GM23248 (cell line): ENCODE measurements at regions not wholly inside any gene's neighbourhood (a gene's known extent, or its start where the extent isn't known, plus 50 kb on each side); places are given as distances from the start of the nearest gene placed in this dataset.

ENCODE experiments used
- DNase-seq: peaks from one replicate; pipeline ENCODE4 v3.0.0-alpha.2; 2015
- H2AFZ ChIP-seq: fragments of 200-600 bp; sonication (generic); 2 replicates; pipeline ENCODE4 v1.6.1; 2016; ENCODE audit warnings: antibody characterized with exemption
- H3F3A ChIP-seq: fragments of 200-600 bp; sonication (generic); 2 replicates; pipeline ENCODE4 v1.6.1; 2016; ENCODE audit warnings: mild to moderate bottlenecking, antibody characterized with exemption, mixed run types; ENCODE audit not compliant: insufficient read depth
- H3K27ac ChIP-seq: fragments of 200-600 bp; sonication (generic); 2 replicates; pipeline ENCODE4 v1.5.1; 2016; ENCODE audit warnings: mild to moderate bottlenecking
- H3K27me3 ChIP-seq: fragments of 200-600 bp; sonication (generic); replicated peaks from 2 replicates; pipeline ENCODE4 v1.6.1; 2016; ENCODE audit warnings: mild to moderate bottlenecking; ENCODE audit not compliant: insufficient read depth
- H3K36me3 ChIP-seq: fragments of 200-600 bp; sonication (generic); 2 replicates; pipeline ENCODE4 v1.6.1; 2016; ENCODE audit warnings: low read depth, mild to moderate bottlenecking
- H3K4me1 ChIP-seq: fragments of 200-600 bp; sonication (generic); 2 replicates; pipeline ENCODE4 v1.6.1; 2016; ENCODE audit warnings: mild to moderate bottlenecking; ENCODE audit not compliant: insufficient read depth
- H3K4me2 ChIP-seq: fragments of 200-600 bp; sonication (generic); one replicate; pipeline ENCODE4 v1.6.1; 2016; ENCODE audit warnings: mild to moderate bottlenecking; ENCODE audit not compliant: unreplicated experiment
- H3K4me3 ChIP-seq: fragments of 200-600 bp; sonication (generic); 2 replicates; pipeline ENCODE4 v1.5.1; 2016; ENCODE audit warnings: mild to moderate bottlenecking
- H3K79me2 ChIP-seq: fragments of 200-600 bp; sonication (generic); 2 replicates; pipeline ENCODE4 v1.6.1; 2016; ENCODE audit warnings: mild to moderate bottlenecking; ENCODE audit not compliant: insufficient read depth
- H3K9ac ChIP-seq: fragments of 200-600 bp; sonication (generic); 2 replicates; pipeline ENCODE4 v1.6.1; 2016; ENCODE audit warnings: mild to moderate bottlenecking
- H3K9me2 ChIP-seq: fragments of 200-600 bp; sonication (generic); 2 replicates; pipeline ENCODE4 v1.6.1; 2016; ENCODE audit warnings: mixed run types, mild to moderate bottlenecking, moderate library complexity; ENCODE audit not compliant: insufficient read depth
- H3K9me3 ChIP-seq: fragments of 200-600 bp; sonication (generic); one replicate; pipeline ENCODE4 v1.6.1; 2017; ENCODE audit warnings: low read depth
- H4K20me1 ChIP-seq: fragments of 200-600 bp; sonication (generic); 2 replicates; pipeline ENCODE4 v1.6.0; 2016; ENCODE audit not compliant: insufficient read depth
- EZH2 ChIP-seq: fragments of 200-600 bp; sonication (generic); IDR thresholded peaks from 2 replicates; pipeline ENCODE4 v1.6.1; 2018; ENCODE audit warnings: antibody characterized with exemption, mild to moderate bottlenecking; ENCODE audit not compliant: insufficient read depth, poor library complexity, severe bottlenecking
- EZH2phosphoT487 ChIP-seq: fragments of 200-600 bp; sonication (generic); IDR thresholded peaks from 2 replicates; pipeline ENCODE4 v1.6.1; 2018; ENCODE audit warnings: antibody characterized with exemption, moderate library complexity, mild to moderate bottlenecking, low read depth; ENCODE audit not compliant: insufficient read depth
- WGBS, 2 experiments: methylation state at CpG; one replicate each; pipeline ENCODE4 v1.1.6; 2015 to 2017; ENCODE audit warnings: low lambda C conversion rate in 2 of 2, low coverage in 1 of 2; ENCODE audit errors: missing lambda C conversion rate in 2 of 2; 5-methylcytosine and 5-hydroxymethylcytosine counted together
- in situ Hi-C: fragments of 300-500 bp; cut with MboI; formaldehyde crosslinking; loops from 2 replicates; pipeline ENCODE4 v1.15.0; 2020

- no peaks in the 10 kb centered on the region for H3F3A ChIP-seq
- no peak overlapping the region for H3K4me3 ChIP-seq
- WGBS, 2 experiments = 66 to 68% methylated on average over 4 of the region's 4 CpGs
- peak; percentile 18 for DNase-seq
- no peaks in the 10 kb centered on the region; the same call in 1 of the 2 replicates for H3K4me1 ChIP-seq
- no peak for TF ChIP-seq EZH2
- no peak for TF ChIP-seq EZH2phosphoT487
- H3K9me3 ChIP-seq = no peaks in the 10 kb centered on the region
- no peak overlapping the region for H2AFZ ChIP-seq
- in situ Hi-C loops = no loop called here
- no peak overlapping the region for H3K27ac ChIP-seq
- H3K27me3 ChIP-seq = no peaks in the 10 kb centered on the region
- no peak overlapping the region for H3K4me2 ChIP-seq
- no peaks in the 10 kb centered on the region for H4K20me1 ChIP-seq
- no peak overlapping the region for H3K9ac ChIP-seq
- no peaks in the 10 kb centered on the region; the same call in 1 of the 2 replicates for H3K9me2 ChIP-seq
- H3K79me2 ChIP-seq = no peaks in the 10 kb centered on the region
- H3K36me3 ChIP-seq = no peaks in the 10 kb centered on the region
Observed at GRCh38 chr2:12236136-12236844, 480.4 kb upstream of the TRIB2 start.

GRCh38 chr2:12240206-12240605 lies 476.5 kb upstream of the TRIB2 start:
- no peak overlapping the region for H2AFZ ChIP-seq
- no peaks in the 10 kb centered on the region for H4K20me1 ChIP-seq
- H3K79me2 ChIP-seq = no peaks in the 10 kb centered on the region
- no peaks in the 10 kb centered on the region for H3K36me3 ChIP-seq
- H3K9me2 ChIP-seq = no peaks in the 10 kb centered on the region; the same call in 1 of the 2 replicates
- TF ChIP-seq EZH2phosphoT487 = no peak
- no peaks in the 10 kb centered on the region for H3K9me3 ChIP-seq
- H3K4me3 ChIP-seq = no peak overlapping the region
- no peak for DNase-seq
- H3K9ac ChIP-seq = no peak overlapping the region
- H3K27ac ChIP-seq = no peak overlapping the region
- in situ Hi-C loops = no loop called here
- H3K4me2 ChIP-seq = no peak overlapping the region
- H3K4me1 ChIP-seq = no peaks in the 10 kb centered on the region
- no peaks in the 10 kb centered on the region for H3K27me3 ChIP-seq
- H3F3A ChIP-seq = no peaks in the 10 kb centered on the region

GRCh38 chr2:12243381-12243780 lies 473.4 kb upstream of the TRIB2 start:
- WGBS, 2 experiments = 75 to 78% methylated on average over 2 of the region's 2 CpGs
- Histone ChIP-seq H4K20me1 (no peaks in the 10 kb centered on the region), H3K27ac (no peak overlapping the region), H2AFZ (no peak overlapping the region), H3K9ac (no peak overlapping the region), H3K4me3 (no peak overlapping the region), H3K27me3 (no peaks in the 10 kb centered on the region), H3K36me3 (no peaks in the 10 kb centered on the region), H3K79me2 (no peaks in the 10 kb centered on the region), H3K9me2 (no peaks in the 10 kb centered on the region), H3K9me3 (no peaks in the 10 kb centered on the region), H3K4me2 (no peak overlapping the region), H3K4me1 (no peaks in the 10 kb centered on the region), H3F3A (no peaks in the 10 kb centered on the region)
- no peak for TF ChIP-seq EZH2phosphoT487
- no peak for TF ChIP-seq EZH2
- DNase-seq = no peak
- in situ Hi-C loops = no loop called here

- WGBS, 2 experiments = 33% methylated on average over 3 of the region's 3 CpGs
- Histone ChIP-seq H3K9ac (no peak overlapping the region), H3K4me2 (no peak overlapping the region), H4K20me1 (no peaks in the 10 kb centered on the region), H3K4me1 (no peaks in the 10 kb centered on the region), H3K9me2 (no peaks in the 10 kb centered on the region), H3K36me3 (no peaks in the 10 kb centered on the region), H3K9me3 (no peaks in the 10 kb centered on the region), H3K27ac (no peak overlapping the region), H3F3A (no peaks in the 10 kb centered on the region), H3K79me2 (no peaks in the 10 kb centered on the region), H3K27me3 (no peaks in the 10 kb centered on the region), H3K4me3 (no peak overlapping the region), H2AFZ (no peak overlapping the region)
- no peak for TF ChIP-seq EZH2
- TF ChIP-seq EZH2phosphoT487 = no peak
- peak; percentile 29 for DNase-seq
- in situ Hi-C loops = no loop called here
Observed at GRCh38 chr2:12244070-12244469, 472.7 kb upstream of the TRIB2 start.

- no peak for TF ChIP-seq EZH2phosphoT487
- no peak for TF ChIP-seq EZH2
- 76 to 83% methylated on average over 2 of the region's 2 CpGs for WGBS, 2 experiments
- H3K79me2 ChIP-seq = no peaks in the 10 kb centered on the region
- DNase-seq = no peak
- H3K36me3 ChIP-seq = no peaks in the 10 kb centered on the region
- 0 out of 2 replicates have a peak, but pooled peaks cover 4% of the 10 kb centered on the region for H3K4me1 ChIP-seq
- no peaks in the 10 kb centered on the region for H4K20me1 ChIP-seq
- H3K27me3 ChIP-seq = no peaks in the 10 kb centered on the region
- no peak overlapping the region for H3K4me2 ChIP-seq
- H3K4me3 ChIP-seq = no peak overlapping the region
- H3K9me3 ChIP-seq = no peaks in the 10 kb centered on the region
- H3K27ac ChIP-seq = no peak overlapping the region
- no peak overlapping the region for H3K9ac ChIP-seq
- in situ Hi-C loops = no loop called here
- H3K9me2 ChIP-seq = no peaks in the 10 kb centered on the region
- H3F3A ChIP-seq = no peaks in the 10 kb centered on the region
- H2AFZ ChIP-seq = no peak overlapping the region
Observed at GRCh38 chr2:12251121-12251520, 465.6 kb upstream of the TRIB2 start.
